SK-N-MC (cell line): ENCODE measurements at regions not wholly inside any gene's neighbourhood (a gene's known extent, or its start where the extent isn't known, plus 50 kb on each side); places are given as distances from the start of the nearest gene placed in this dataset.
"Not testable (repeated sequence)": the region's sequence is repeated elsewhere in the genome, so short reads cannot be mapped to it uniquely, and the experiment has no call there.

Experiments
- DNase-seq: peaks from one replicate; pipeline ENCODE4 v3.0.0-alpha.2; 2011; ENCODE audit warnings: low read depth, low spot score
- H3K27ac ChIP-seq: fragments of 200-600 bp; sonication (generic); 2 replicates; pipeline ENCODE4 v1.5.1; 2016; ENCODE audit warnings: mixed run types
- H3K36me3 ChIP-seq: fragments of 200-600 bp; sonication (generic); 2 replicates; pipeline ENCODE4 v1.6.1; 2017; ENCODE audit warnings: antibody characterized with exemption, low read length, mixed read lengths; ENCODE audit not compliant: insufficient read depth
- H3K4me3 ChIP-seq: fragments of 200-600 bp; sonication (generic); 2 replicates; pipeline ENCODE4 v1.5.1; 2016
- H3K9ac ChIP-seq: fragments of 200-600 bp; sonication (generic); 2 replicates; pipeline ENCODE4 v1.8.0; 2017; ENCODE audit warnings: mixed run types, mixed read lengths; ENCODE audit not compliant: insufficient read length
- H3K9me3 ChIP-seq: fragments of 200-600 bp; sonication (generic); 2 replicates; pipeline ENCODE4 v1.6.1; 2017; ENCODE audit warnings: low read depth, mild to moderate bottlenecking, antibody characterized with exemption, low read length, moderate library complexity, mixed read lengths
- EZH2 ChIP-seq: fragments of 200-600 bp; sonication (generic); IDR thresholded peaks from one replicate; pipeline ENCODE4 v1.6.1; 2017; ENCODE audit warnings: antibody characterized with exemption
- FOXP2 ChIP-seq: optimal IDR thresholded peaks from 2 replicates; pipeline ENCODE3; 2011; ENCODE audit warnings: mild to moderate bottlenecking, moderate library complexity; ENCODE audit not compliant: insufficient read depth; ENCODE audit errors: extremely low read length, control extremely low read depth
- POLR2AphosphoS5 ChIP-seq: IDR thresholded peaks from 2 replicates; pipeline ENCODE4 v1.6.1; 2012; ENCODE audit warnings: mild to moderate bottlenecking, low read depth, low read length, borderline replicate concordance

DNA sequence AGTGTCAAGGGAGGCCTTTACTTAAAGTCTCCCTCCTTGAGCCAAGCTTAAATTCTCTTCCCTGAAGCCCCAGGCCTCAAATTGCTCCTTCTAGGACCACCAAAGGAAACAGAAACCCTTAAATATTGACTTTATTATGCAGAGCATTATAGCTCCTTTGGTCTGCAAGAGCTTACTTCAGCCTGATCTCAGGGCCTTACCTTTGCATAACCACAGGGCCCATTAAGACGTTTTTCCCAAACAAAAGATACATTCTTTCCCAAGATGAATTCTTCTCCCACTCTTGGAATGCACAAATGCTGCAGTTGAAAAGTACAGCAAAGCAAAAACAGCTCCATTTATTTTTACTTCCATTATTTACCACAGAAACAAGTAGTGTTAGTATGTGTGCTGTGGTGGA is 130.8 kb downstream of the B3GNT2 start:
- no peak overlapping the region for H3K4me3 ChIP-seq
- no peak for TF ChIP-seq EZH2
- no peak for TF ChIP-seq POLR2AphosphoS5
- no peak for TF ChIP-seq FOXP2
- no peaks in the 10 kb centered on the region for H3K9me3 ChIP-seq
- no peak overlapping the region for H3K9ac ChIP-seq
- no peak for DNase-seq
- no peaks in the 10 kb centered on the region for H3K36me3 ChIP-seq
- no peak overlapping the region for H3K27ac ChIP-seq

DNA sequence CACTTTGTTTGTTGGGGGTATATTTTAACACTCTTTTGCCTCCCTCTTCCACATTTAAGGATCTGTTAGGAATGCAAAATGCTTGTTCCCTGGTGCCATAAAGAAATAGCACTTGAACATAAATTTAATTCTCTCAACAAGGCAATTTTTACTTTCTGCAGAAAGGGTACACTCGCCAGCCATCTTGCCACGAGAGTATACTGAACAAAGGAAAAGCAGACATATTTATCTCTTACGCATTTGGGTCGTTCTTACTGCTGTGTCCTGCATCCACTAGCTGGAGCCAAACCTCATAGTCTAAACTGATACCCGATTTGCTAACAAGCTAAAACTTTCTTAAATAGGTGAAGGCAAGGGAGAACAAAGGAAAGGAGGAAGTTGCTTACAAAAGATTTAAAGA is 129.5 kb downstream of the B3GNT2 start:
- DNase-seq, result no peak
- Histone ChIP-seq H3K27ac (no peak overlapping the region), H3K9ac (no peak overlapping the region), H3K9me3 (no peaks in the 10 kb centered on the region), H3K36me3 (no peaks in the 10 kb centered on the region), H3K4me3 (no peak overlapping the region)
- TF ChIP-seq EZH2 (no peak), POLR2AphosphoS5 (no peak), FOXP2 (no peak)

DNA sequence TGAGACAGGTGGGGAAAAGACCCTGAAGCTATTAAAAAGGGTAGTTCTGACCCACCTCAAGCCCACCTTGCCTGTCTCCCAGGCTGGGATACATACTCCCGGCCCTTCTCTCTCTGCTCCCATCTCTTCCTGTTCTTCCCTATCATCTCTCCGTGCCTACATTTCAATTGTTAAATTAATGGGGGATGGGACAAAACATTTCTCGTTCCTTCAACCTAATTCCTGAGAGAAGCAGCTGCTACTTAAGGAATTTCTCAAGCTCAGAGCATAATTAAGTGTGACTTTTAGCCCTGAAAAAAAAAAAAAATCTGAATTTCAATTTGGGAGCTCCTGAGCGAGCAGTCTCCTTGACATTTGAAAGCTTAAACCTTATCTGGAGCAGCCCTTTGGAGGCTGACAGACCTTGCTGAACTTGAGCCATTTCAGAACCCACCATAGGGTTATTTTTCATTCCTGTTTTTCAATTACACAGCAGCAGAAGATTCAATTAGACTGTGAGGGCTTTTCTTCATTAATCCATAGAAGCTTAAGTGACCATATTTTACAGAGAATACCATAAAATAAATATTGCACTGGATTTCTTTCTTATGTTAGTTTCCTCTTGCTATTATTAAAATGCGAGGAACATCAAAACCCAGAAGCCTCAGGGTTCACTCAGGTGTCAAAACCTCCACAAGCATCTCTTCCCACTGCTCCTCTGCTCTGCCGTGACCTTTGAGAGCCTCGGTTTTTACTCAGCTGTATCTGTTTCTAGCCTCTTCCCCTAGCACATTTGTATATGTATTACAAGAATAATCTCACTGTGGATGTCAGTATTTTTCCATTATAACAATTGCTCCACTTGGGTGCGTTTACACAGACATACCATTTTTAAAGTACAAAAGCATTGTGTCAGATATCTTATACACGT is 125.7 kb downstream of the B3GNT2 start:
- H3K4me3 ChIP-seq, result no peak overlapping the region
- TF ChIP-seq FOXP2 (no peak), EZH2 (no peak), POLR2AphosphoS5 (no peak)
- H3K27ac ChIP-seq, result no peak overlapping the region
- no peak for DNase-seq
- H3K9me3 ChIP-seq, result no peaks in the 10 kb centered on the region
- no peaks in the 10 kb centered on the region for H3K36me3 ChIP-seq
- no peak overlapping the region for H3K9ac ChIP-seq

GRCh38 chr2:62320657-62321357 is 124.9 kb downstream of the B3GNT2 start:
- Histone ChIP-seq H3K27ac (no peak overlapping the region), H3K9me3 (no peaks in the 10 kb centered on the region), H3K36me3 (no peaks in the 10 kb centered on the region), H3K9ac (no peak overlapping the region), H3K4me3 (no peak overlapping the region)
- TF ChIP-seq POLR2AphosphoS5 (no peak), FOXP2 (no peak), EZH2 (no peak)
- no peak for DNase-seq

DNA sequence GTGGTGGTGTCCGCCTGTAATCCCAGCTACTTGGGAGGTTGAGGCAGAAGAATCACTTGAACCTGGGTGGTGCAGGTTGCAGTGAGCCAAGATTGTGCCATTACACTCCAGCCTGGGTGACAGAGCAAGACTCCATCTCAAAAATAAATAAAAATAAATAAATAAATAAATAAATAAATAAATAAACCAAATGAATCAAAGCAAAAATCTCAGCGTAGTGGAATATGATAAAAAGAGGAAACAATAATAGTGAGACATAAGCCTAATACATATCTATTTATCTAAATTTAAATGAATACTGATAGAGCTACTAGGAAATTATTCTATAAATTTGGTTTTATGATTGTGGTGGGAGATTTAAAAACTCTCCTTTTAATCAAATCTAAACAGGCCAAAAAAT is 124.2 kb downstream of the B3GNT2 start:
- not testable (repeated sequence) for H3K27ac ChIP-seq

DNA sequence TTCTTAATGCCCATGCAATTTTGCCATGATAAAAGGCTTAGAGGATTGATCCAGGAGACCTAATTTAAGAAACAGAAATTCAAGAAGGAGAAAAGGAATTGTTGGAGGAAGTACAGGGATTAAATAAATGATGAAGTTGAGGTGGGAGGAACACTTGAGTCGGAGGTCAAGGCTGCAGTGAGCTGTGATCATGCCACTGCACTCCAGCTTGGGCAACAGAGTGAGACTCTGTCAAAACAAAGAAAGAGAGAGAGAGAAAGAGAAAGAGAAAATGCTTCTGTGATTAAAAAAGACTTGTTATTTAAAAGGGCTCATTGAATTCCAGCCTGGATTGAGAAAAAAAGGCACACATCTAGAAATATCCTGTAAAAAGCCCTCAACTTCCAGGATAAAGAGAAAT is 123.2 kb downstream of the B3GNT2 start:
- no peak overlapping the region for H3K27ac ChIP-seq
- TF ChIP-seq EZH2 (no peak), POLR2AphosphoS5 (no peak), FOXP2 (no peak)
- no peak for DNase-seq
- no peaks in the 10 kb centered on the region for H3K36me3 ChIP-seq
- H3K4me3 ChIP-seq, result no peak overlapping the region
- H3K9me3 ChIP-seq, result no peaks in the 10 kb centered on the region
- H3K9ac ChIP-seq, result no peak overlapping the region

More for the DNA sequence above, 124.2 kb downstream of the B3GNT2 start:
- H3K9me3 ChIP-seq, H3K9ac ChIP-seq, H3K36me3 ChIP-seq, H3K4me3 ChIP-seq, DNase-seq: not testable (repeated sequence)

GRCh38 chr2:62315476-62315875 is 119.6 kb downstream of the B3GNT2 start:
- Histone ChIP-seq H3K27ac (no peak overlapping the region), H3K9ac (no peak overlapping the region), H3K9me3 (no peaks in the 10 kb centered on the region), H3K4me3 (no peak overlapping the region), H3K36me3 (no peaks in the 10 kb centered on the region)
- no peak for DNase-seq
- TF ChIP-seq POLR2AphosphoS5 (no peak), FOXP2 (no peak)

GRCh38 chr2:62314291-62314690 is 118.4 kb downstream of the B3GNT2 start:
- no peak overlapping the region for H3K4me3 ChIP-seq
- H3K9me3 ChIP-seq, result no peaks in the 10 kb centered on the region
- no peak overlapping the region for H3K9ac ChIP-seq
- no peak overlapping the region for H3K27ac ChIP-seq
- no peaks in the 10 kb centered on the region for H3K36me3 ChIP-seq
- TF ChIP-seq POLR2AphosphoS5 (no peak), EZH2 (no peak), FOXP2 (no peak)
- no peak for DNase-seq
